Right ventricle myocardium inferior (tissue), 1 donor: ENCODE measurements at regions not wholly inside any gene's neighbourhood (a gene's known extent, or its start where the extent isn't known, plus 50 kb on each side); places are given as distances from the start of the nearest gene placed in this dataset.

ENCODE experiments used
- ATAC-seq: fragments of 200-7000 bp; cut with Tn5 transposase; one replicate; pipeline ENCODE4 v1.9.1; 2020; ENCODE audit warnings: mild to moderate bottlenecking, moderate library complexity
- DNase-seq: peaks from one replicate; pipeline ENCODE4 v3.0.0; 2021; ENCODE audit errors: missing footprints
- intact Hi-C: fragments of 100-400 bp; cut with DNase I; formaldehyde crosslinking; loops from one replicate; pipeline ENCODE4 v1.11.0; 2022
- donor health status: DM: no; HTN: yes; CAD: no; lungs with severe emphysema.

DNA sequence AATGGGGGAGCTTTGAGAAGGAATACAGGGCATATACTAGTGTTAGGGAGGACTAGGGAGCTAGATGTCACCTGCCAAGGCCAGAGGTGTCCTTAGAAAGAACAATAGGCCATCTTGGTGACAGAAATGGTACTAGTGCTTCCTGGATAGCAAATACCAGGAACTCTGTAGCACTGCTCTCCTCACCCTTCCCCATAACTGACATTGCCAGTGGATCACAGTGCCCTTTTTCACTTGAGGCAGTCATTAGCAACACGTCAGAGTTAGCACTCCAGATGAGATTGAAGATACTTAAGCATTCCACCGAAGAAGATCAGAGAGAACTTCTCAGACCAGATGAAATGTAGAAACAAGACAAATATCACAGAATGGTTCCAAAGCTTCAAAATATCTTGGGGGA is 103.1 kb upstream of the PDZRN3 start:
- intact Hi-C loops: no loop called here
- DNase-seq (no peak), ATAC-seq (no peak)

- peak; percentile 75 for ATAC-seq
- intact Hi-C loops: no loop called here
- no peak for DNase-seq
These were observed 102.5 kb upstream of the PDZRN3 start for GRCh38 chr3:73727117-73727821.

DNA sequence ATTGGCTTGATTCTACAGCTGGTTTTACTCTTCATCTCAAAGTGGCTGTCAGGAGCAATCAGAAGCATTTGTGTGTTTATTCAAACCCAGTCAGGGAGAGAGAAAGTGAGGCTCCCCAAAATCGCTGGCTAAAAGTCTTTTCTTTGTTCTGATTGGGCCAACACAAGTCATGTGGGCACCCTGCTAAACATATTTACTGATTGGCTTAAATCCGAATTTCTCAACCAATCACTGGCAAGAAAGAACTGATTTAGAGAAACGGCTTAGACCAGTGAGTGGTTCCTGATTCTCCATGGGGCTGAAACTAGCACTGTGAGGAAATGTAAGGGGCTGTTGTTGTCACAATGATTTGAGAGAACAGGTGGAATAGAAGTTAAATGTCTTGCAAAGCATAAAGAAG is 98.9 kb upstream of the PDZRN3 start:
- DNase-seq (no peak), ATAC-seq (no peak)
- intact Hi-C loops: no loop called here

DNA sequence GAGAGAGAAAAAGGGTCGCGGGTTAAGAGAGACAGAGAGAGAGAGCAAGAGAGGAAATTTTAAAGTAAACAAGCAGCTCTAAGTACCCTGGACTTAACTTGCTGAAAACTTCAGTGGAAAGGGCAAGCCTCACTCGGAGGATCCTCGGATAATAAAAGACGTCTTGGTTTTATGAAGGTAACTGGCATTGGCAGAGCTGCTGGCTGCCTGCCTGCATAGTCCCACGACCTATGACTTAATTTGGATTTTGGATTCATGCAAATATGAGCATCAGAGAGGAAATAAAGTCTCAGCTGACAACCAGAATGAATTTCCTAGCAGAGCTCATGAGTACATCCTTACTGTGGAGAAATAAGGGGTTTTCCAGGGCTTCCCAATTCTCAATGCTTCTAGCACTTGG is 95.1 kb upstream of the PDZRN3 start:
- DNase-seq (peak; percentile 45), ATAC-seq (no peak)
- intact Hi-C loops: no loop called here

- DNase-seq (no peak), ATAC-seq (peak; percentile 28)
- intact Hi-C loops: no loop called here
These were observed 94.7 kb upstream of the PDZRN3 start for GRCh38 chr3:73719413-73719851.

DNA sequence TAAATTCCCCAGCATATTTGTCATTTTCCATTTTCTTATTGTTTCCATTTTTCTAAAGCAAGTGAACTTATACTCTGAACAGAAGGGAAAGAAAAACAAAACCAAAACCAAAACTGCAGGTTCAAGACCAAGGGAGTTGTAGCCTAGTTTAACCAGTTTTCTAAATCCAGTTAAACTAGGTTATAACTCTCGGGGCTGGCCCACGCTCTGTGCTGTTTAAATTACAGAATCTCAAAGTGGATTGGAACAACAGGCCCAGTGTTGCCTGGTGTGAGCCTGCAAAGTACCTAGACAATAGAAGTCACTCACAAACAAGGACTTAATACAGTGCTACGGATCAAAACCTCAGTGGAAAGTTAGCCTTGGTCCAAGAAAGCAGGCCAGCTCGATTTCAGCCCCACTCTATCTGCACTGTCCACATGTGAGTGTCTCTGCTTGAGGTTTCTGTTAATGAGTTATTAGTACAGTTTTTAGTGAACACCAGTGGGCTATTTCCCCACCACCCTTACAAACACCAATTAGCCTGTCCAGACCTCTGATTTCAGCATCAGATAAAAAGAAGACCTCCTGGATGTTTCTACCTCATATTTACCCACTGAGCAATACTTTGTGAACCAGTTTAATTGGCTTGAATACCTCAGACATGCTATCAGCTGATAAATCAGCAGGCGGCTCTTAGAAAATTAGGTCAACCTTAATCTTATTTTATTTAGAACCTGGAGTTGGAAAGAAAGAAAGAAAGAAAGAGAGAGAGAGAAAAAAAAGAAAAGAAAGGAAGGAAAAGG is 93.8 kb upstream of the PDZRN3 start:
- no peak for ATAC-seq

DNA sequence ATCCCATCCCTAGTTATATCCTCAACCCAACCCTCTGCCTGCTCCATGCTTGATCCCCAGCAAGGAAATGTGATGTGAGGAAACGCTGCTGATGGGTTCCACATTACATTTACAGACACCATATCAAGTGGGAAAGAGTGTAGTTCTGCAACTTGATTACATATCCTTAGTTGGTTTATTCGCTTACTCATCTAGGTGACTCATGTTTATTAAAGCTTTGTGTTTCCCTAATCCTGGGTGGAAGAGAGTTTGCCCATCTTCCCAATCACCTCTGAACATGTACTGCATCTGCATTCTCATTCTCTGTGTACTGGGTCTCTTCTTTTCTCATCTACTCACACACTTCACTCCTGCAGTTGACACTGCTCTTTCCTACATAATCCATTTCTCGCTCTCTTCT is 91.7 kb upstream of the PDZRN3 start:
- no peak for ATAC-seq
- intact Hi-C loops: no loop called here
- DNase-seq: no peak

More for the DNA sequence above, 93.8 kb upstream of the PDZRN3 start:
- DNase-seq: no peak
- intact Hi-C loops: no loop called here

- ATAC-seq: no peak
- intact Hi-C loops: no loop called here
- DNase-seq: no peak
These were observed 85.6 kb upstream of the PDZRN3 start for GRCh38 chr3:73710340-73710739.

- intact Hi-C loops: no loop called here
- DNase-seq (no peak), ATAC-seq (no peak)
These were observed 85.0 kb upstream of the PDZRN3 start for GRCh38 chr3:73709712-73710111.

- no peak for ATAC-seq
- intact Hi-C loops: no loop called here
- DNase-seq: no peak
These were observed 84.2 kb upstream of the PDZRN3 start for GRCh38 chr3:73708956-73709355.

- no peak for ATAC-seq
- no peak for DNase-seq
- intact Hi-C loops: no loop called here
These were observed 83.0 kb upstream of the PDZRN3 start for GRCh38 chr3:73707772-73708171.

GRCh38 chr3:73706771-73707170 is 82.0 kb upstream of the PDZRN3 start:
- intact Hi-C loops: no loop called here
- DNase-seq (no peak), ATAC-seq (no peak)

DNA sequence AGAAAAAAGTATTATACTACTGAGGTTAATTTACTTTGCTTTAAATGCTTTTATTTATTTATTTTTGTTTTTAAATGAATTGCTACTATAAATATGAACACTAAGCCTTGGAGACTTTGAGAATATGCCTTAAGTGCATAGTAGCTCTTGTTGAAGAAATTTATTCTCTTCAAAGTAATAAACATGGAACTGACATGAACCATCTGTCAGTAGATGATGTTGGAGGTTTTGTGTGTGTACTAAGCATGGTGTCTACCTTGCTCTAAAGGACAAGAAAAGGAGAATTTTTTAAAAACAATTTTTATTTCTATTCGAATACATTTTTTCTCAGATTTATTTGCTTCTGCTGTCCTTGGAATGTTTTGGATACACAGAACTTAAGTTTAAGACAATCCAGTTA is 81.1 kb upstream of the PDZRN3 start:
- no peak for DNase-seq
- intact Hi-C loops: no loop called here
- no peak for ATAC-seq

DNA sequence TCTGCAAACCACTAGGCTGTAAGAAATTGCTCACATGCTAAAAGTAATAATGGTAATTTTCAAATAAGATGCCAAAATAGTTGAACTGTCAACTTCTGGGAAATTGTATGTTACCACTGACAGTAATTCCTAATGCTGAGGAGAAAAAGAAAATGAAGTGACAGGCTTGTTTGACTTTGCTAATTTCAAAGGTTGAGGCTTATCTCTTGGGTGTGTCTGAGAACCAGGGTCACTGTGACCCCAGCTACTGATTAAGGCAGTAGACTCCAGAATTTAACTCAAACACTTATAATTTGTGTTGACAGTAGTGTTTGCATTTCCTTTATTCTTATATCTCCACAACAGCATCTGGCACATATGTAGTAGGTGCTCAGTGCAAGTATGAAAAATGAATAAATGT is 74.6 kb upstream of the PDZRN3 start:
- ATAC-seq (no peak), DNase-seq (no peak)
- intact Hi-C loops: no loop called here

DNA sequence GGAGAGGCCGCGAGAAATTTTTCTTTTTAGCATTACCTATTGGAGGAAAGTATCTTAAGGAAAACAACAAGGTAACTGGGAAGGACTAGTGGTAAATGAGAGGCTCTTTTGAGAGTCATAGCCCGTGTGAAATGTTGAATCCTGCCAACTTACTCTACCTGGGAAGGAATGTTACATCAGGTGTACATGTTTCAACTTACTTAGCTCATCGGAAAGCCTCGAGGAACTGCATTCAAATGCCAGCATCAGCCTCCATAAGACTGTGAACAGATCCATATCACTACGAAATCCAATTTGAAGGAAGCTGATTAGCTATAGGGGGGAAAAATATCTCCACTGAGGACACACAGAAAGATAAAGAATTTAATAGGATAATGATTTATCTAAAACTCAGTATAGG is 72.3 kb upstream of the PDZRN3 start:
- intact Hi-C loops: no loop called here
- ATAC-seq (no peak), DNase-seq (no peak)

DNA sequence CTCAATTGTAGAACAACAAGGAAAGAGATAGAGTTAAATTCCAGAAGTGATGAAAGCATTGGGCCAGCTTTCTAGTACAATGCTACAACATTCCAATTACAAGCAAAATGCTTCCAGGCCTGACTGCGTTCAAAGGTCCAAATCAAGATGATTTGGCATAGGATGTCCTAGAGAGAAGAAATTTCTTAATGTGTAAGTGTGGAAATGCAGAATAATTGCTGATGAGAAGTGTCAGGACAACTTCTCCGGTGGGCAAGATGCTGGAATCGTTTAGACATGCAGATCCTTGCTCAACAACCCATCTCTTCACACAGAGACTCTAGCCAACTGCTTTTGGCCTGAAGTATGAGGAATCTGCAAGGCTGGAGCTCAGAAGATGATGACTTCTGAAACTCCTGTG is 71.1 kb upstream of the PDZRN3 start:
- DNase-seq (no peak), ATAC-seq (no peak)
- intact Hi-C loops: no loop called here

DNA sequence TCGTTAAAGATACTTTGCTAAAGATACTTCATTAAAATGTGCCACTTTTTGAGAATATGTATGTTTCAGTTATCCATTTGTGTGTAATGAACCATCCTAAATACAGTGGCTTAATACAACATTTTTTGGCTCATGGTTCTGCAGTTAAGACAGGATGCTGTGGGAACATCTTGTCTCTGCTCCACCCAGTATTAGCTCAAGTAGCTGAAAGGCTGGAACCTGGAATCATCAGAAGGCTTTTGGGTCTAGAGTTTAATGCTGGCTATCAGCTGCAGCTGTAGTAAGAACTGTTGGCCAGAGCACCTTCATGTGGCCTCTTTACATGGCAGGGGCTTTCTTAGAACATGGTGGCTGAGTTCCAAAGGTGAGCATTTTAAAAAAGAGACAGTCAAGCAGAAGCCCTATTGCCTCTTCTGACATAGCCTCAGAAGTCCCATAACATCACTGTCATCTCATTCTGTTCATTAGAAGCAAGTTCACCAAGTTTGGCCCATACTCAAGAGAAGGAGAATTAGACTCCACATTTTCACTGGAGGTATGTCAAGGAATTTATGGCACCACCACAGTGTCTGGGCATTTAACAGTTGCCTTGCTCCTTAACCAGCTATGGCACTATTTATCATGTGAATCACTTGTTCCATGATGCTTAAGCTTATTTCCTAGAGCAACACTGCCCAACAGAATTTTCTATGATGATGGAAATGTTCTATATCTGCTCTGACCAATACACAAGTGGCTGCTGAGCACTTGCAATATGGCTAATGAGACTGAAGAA is 70.4 kb upstream of the PDZRN3 start:
- intact Hi-C loops: no loop called here
- no peak for DNase-seq
- no peak for ATAC-seq

GRCh38 chr3:73687106-73688004 is 62.6 kb upstream of the PDZRN3 start:
- intact Hi-C loops: no loop called here
- ATAC-seq (no peak), DNase-seq (no peak)

DNA sequence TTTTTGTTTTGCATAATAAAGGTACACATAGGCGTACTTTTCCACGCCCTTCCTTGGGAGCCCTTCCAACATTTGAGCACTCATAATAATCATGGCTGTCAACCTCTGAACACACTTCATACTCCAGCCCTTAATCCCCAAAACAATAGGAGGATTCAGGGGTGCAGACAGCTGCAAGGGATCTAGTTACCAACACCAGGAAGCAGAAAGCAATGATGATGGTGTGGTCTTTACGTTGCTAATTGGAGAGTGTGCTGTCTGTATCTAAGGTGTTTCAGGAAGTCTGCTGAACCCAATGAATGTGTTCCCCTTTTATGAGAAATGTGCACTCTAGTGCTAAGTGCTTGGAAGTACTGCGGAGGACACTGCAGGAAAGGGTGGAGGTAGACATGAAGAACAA is 60.3 kb upstream of the PDZRN3 start:
- no peak for ATAC-seq
- intact Hi-C loops: no loop called here
- no peak for DNase-seq
